HG03575 (cell line): ENCODE measurements at regions not wholly inside any gene's neighbourhood (a gene's known extent, or its start where the extent isn't known, plus 50 kb on each side); places are given as distances from the start of the nearest gene placed in this dataset.

Experiments used
- ATAC-seq: cut with Tn5 transposase; IDR thresholded peaks from one replicate; pipeline ENCODE4 v1.9.1; 2021; ENCODE audit not compliant: unreplicated experiment, insufficient number of reproducible peaks, low FRiP score; ENCODE audit errors: extremely low read depth

- no peak for ATAC-seq
Measured at GRCh38 chr18:53715243-53715853, 509.1 kb downstream of the MBD2 start.

GRCh38 chr18:53710080-53710479, 514.4 kb downstream of the MBD2 start:
- ATAC-seq, result no peak

- ATAC-seq, result no peak
Measured at GRCh38 chr18:53702480-53702879, 522.0 kb downstream of the MBD2 start.

- ATAC-seq, result no peak
Measured at GRCh38 chr18:53701697-53702096, 522.8 kb downstream of the MBD2 start.

GRCh38 chr18:53698907-53699306, 525.6 kb downstream of the MBD2 start:
- ATAC-seq, result no peak

- no peak for ATAC-seq
Measured at GRCh38 chr18:53689886-53690285, 534.6 kb downstream of the MBD2 start.

- no peak for ATAC-seq
Measured at GRCh38 chr18:53686965-53687364, 537.5 kb downstream of the MBD2 start.

DNA sequence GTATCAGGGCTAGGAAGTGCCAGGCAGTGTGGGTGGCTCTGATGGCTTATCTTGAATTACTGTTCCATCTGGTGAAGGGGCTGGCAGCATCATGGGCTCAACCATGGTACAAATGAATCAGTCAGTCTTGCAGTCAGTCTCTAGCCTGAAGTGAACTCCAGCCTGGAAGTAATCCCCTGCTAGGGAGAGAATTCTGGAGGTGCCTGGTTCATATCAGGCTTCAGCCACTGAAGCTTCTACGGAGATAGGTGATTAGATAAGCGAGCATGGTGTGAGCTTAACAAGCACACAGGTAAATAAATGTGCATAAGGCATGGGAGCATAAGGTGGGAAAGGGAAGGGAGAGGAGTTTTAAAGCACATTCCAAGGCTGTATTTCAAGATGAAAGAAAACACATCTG, 541.7 kb downstream of the MBD2 start:
- no peak for ATAC-seq

- no peak for ATAC-seq
Measured at GRCh38 chr18:53677480-53677879, 547.0 kb downstream of the MBD2 start.

GRCh38 chr18:53665701-53666100, 558.8 kb downstream of the MBD2 start:
- no peak for ATAC-seq

GRCh38 chr18:53664575-53664974, 559.9 kb downstream of the MBD2 start:
- no peak for ATAC-seq

GRCh38 chr18:53660306-53660705, 564.2 kb downstream of the MBD2 start:
- ATAC-seq, result no peak

DNA sequence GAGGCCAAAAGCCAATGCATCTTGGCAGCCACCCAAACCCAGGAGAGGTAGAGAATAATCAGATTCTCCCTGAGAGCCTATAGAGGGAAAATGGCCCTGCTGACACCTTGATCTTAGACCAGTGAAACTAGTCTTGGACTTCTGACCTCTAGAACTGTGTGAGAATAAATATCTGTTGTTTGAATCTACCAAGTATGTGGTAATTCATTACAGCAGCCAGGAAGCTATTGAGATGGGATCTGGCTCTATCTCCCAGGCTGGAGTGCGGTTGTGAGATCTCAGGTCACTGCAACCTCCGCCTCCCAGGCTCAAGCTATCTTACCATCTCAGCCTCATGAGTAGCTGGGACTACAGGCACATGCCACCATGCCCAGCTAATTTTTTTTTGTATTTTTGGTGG, 567.2 kb downstream of the MBD2 start:
- no peak for ATAC-seq

DNA sequence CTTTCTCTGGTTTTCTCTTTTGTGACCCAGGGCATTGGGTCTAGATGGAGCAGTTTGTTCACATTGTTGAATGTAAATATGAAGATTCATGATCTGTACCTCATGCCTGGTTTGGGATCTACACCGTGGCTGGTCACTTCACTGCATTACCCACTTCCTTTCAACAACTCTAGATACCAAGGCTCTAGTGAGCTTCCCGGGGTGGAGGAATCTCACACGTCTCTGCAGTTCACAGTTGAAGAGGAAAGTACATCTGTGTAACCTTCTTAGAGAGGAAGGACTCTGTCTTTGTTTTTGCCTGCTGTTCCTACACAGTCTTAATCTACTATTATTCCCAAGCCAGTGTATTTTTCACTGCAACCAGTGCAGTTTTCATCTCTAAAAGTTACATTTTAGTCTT, 574.8 kb downstream of the MBD2 start:
- ATAC-seq, result no peak

DNA sequence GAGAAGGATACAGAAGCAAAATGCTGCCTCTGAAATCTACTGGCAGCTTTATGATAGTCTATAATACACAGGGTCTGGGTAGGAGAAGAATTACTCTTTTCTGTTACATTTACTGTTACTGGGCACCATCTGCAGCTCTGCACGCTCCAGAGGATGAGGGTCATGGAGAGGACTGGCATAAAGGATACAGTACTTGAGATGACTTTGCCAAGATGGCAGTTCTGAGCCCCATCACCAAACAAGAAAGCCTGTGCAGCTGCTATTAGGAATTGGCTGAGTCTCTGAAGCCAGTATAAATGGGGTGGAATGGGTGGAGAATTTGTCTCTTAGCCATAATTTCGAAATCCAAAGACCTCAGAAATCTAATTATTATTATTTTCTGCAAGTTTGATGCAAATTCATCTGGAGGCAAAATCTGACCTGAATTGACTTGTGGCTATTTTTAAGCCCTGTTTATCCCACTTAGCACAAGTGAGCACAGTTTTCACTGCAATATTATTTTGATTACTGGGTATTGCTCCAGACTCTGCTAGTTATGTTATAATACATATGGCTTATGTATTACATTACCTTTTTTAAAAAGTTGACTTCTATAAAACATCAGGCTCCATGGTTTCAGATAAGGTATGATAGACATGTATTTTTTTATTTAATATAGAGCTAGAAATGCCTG, 579.5 kb downstream of the MBD2 start:
- no peak for ATAC-seq

GRCh38 chr18:53639687-53640086, 584.8 kb downstream of the MBD2 start:
- no peak for ATAC-seq

GRCh38 chr18:53629337-53629736, 595.1 kb downstream of the MBD2 start:
- no peak for ATAC-seq

DNA sequence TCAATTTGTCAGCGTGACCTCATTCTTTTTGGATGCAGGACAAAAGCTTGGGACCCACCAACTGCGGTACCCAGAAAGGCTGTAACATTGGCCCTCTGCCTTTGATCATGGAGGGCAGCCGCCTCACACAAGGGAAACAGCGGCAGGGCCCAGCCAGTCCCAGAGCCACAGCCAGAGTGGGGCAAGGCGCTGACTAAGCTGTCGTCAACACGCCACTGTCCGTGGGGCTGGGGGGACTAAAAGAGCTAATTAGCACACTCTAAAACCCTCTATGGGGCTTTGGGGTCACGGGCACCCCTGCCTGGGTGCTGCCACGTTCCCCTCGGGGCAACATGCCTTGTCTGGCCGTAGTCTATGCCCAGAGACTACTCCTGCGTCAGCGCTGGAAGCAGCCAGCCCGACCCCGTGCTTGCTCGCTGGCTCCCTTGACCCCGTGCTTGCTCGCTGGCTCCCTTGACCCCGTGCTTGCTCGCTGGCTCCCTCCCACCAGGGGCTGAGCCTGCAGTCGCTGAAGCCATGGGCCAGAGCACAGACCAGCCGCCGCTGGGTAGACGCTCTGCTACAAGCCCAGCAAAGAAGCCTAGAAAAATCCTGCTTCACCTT, 598.4 kb downstream of the MBD2 start:
- no peak for ATAC-seq

- ATAC-seq, result no peak
Measured at GRCh38 chr18:53610957-53611356, 613.5 kb downstream of the MBD2 start.

DNA sequence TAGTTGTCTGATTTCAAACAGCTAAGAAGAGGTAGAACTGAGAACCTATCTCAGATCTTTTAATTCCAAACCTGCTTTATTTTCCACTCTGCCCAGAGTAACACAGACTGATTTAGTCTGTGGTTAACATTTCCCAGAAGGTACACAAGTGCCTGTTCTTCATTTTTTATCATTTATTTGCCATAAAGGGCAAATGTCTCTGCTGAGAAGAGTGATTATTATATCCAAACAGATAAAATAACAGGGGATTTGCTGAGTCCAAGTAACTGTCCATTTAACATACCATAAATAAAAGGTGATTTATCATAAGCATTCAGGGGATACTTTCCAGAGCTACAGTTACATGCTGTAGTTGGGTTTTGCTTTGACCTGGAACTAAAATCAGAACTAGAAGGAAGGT, 617.7 kb downstream of the MBD2 start:
- ATAC-seq, result no peak

DNA sequence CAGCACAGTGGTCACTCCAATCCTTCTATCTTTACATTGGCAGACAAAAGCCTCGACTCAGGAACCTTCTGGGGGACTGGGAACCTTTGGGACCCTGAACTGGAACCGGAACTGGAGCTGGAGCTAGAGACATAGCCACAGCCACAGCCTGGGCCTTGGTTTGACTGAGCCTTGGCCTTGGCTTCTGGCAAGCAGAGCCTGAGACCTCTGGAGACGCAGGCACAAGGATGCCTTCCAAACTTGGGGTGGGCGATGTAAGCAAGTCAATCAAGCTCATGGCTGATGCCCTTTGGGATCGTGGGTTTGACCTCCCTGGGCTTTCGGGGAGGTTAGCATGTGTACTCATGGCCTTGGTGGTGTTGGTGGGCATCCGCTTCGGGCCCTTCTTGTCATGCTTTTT, 619.3 kb downstream of the MBD2 start:
- no peak for ATAC-seq
